ENCODE measurements at regions not wholly inside any gene's neighbourhood (a gene's known extent, or its start where the extent isn't known, plus 50 kb on each side); places are given as distances from the start of the nearest gene placed in this dataset.

GRCh38 chr3:117512975-117513374 lies 803.4 kb downstream of the TUSC7 start:
- TF ChIP-seq EZH2 (IDR thresholded peaks at IDR 0.05; ENCODE audit: low read depth, unreplicated experiment), result no peak
- TF ChIP-seq CTCF (conservative IDR thresholded peaks at IDR 0.05; ENCODE audit: low read depth in 2 of 2), result no peak
- TF ChIP-seq EZH2phosphoT487 (IDR thresholded peaks at IDR 0.05; ENCODE audit: unreplicated experiment), result no peak
- TF ChIP-seq POLR2AphosphoS5 (IDR thresholded peaks at IDR 0.05; ENCODE audit: low read depth), result no peak
- TF ChIP-seq REST (IDR thresholded peaks at IDR 0.05; ENCODE audit: unreplicated experiment), result no peak
- no peak for TF ChIP-seq ETS1 (IDR thresholded peaks at IDR 0.05)
- TF ChIP-seq ZNF114 (CRISPR knock-in tag; IDR thresholded peaks at IDR 0.05), result no peak
- TF ChIP-seq JUNB (IDR thresholded peaks at IDR 0.05; ENCODE audit: unreplicated experiment), result no peak

Measured in GM23338 (cell line).